GM12878 (cell line): ENCODE measurements at regions not wholly inside any gene's neighbourhood (a gene's known extent, or its start where the extent isn't known, plus 50 kb on each side); places are given as distances from the start of the nearest gene placed in this dataset.

Experiments used
- ATAC-seq: fragments of 200-7000 bp; cut with Tn5 transposase; 3 replicates; pipeline ENCODE4 v1.9.1; 2020; ENCODE audit warnings: mild to moderate bottlenecking, moderate library complexity
- BruUV-seq: library from RNA; stranded (reverse); fragments of 400-500 nt; replicated peaks from 2 replicates; lab custom pipeline; 2021; lab: Mats Ljungman, UMichigan
- CTCF ChIA-PET: fragments of 300-600 bp; sonication (Branson Sonifier 250); formaldehyde crosslinking; extraction: SDS; loops from one replicate; lab custom pipeline; 2021; ENCODE audit warnings: inconsistent platforms; lab: Yijun Ruan, JAX
- POLR2A ChIA-PET: fragments of 350-600 bp; formaldehyde crosslinking; extraction: SDS; loops from one replicate; lab custom pipeline; 2021; ENCODE audit warnings: inconsistent platforms; lab: Charles Lee
- RAD21 ChIA-PET: fragments of 300-600 bp; sonication (Branson Sonifier 250); formaldehyde crosslinking; loops from one replicate; lab custom pipeline; 2023; ENCODE audit warnings: antibody characterized with exemption; ENCODE audit not compliant: unreplicated experiment; lab: Charles Lee
- SMC1A ChIA-PET: fragments of 300-600 bp; sonication (Branson Sonifier 250); formaldehyde crosslinking; loops from one replicate; lab custom pipeline; 2023; ENCODE audit not compliant: unreplicated experiment, uncharacterized antibody; lab: Charles Lee
- DNase-seq: peaks from one replicate; pipeline ENCODE4 v3.0.0-alpha.2; 2011; ENCODE audit warnings: low read depth, low spot score
- FAIRE-seq: peaks from 3 replicates; lab custom pipeline; 2011; peaks lifted over from hg19 to GRCh38; lab: Jason Lieb, UNC
- H2AFZ ChIP-seq: 2 replicates; pipeline ENCODE4 v1.6.0; 2011; ENCODE audit warnings: low read depth, low read length, control low read depth; ENCODE audit not compliant: control insufficient read depth
- H3K27ac ChIP-seq: 2 replicates; pipeline ENCODE4 v1.5.1; 2011; ENCODE audit warnings: control low read depth; ENCODE audit not compliant: control insufficient read depth, insufficient read depth
- H3K27me3 ChIP-seq, 2 experiments: replicated peaks in 1 of 2; 2 replicates each; pipeline versions ENCODE4 v1.6.0 to v1.6.1; 2011; ENCODE audit warnings: low read length in 1 of 2; ENCODE audit not compliant: control insufficient read depth in 2 of 2, insufficient read depth in 2 of 2
- H3K36me3 ChIP-seq, 2 experiments: 2 replicates each; pipeline ENCODE4 v1.5.1; 2011; ENCODE audit warnings: low read length in 1 of 2; ENCODE audit not compliant: control insufficient read depth in 2 of 2, insufficient read depth in 2 of 2
- H3K4me1 ChIP-seq: 2 replicates; pipeline ENCODE4 v1.6.1; 2011; ENCODE audit warnings: mild to moderate bottlenecking, low read length, moderate library complexity, mixed read lengths; ENCODE audit not compliant: control insufficient read depth, insufficient read depth
- H3K4me2 ChIP-seq: 2 replicates; pipeline ENCODE4 v1.6.0; 2011; ENCODE audit warnings: control low read depth; ENCODE audit not compliant: control insufficient read depth, insufficient read depth
- H3K4me3 ChIP-seq: fragments of 200-600 bp; sonication (generic); 2 replicates; pipeline ENCODE4 v1.5.1; 2016
- H3K79me2 ChIP-seq: 2 replicates; pipeline ENCODE4 v1.6.0; 2011; ENCODE audit warnings: low read length; ENCODE audit not compliant: control insufficient read depth, insufficient read depth
- H3K9ac ChIP-seq: 2 replicates; pipeline ENCODE4 v1.8.0; 2011; ENCODE audit warnings: low read length, control low read depth, mixed read lengths; ENCODE audit not compliant: control insufficient read depth, insufficient read depth
- H3K9me3 ChIP-seq: replicated peaks from 3 replicates; pipeline ENCODE4 v1.5.1; 2011; ENCODE audit warnings: mild to moderate bottlenecking, low read length; ENCODE audit not compliant: control insufficient read depth, insufficient read depth
- H4K20me1 ChIP-seq: 2 replicates; pipeline ENCODE4 v1.6.0; 2011; ENCODE audit not compliant: control insufficient read depth, insufficient read depth
- DPF2 ChIP-seq: fragments of 450-650 bp; IDR thresholded peaks from 2 replicates; pipeline ENCODE4 v1.6.1; 2017; ENCODE audit warnings: mild to moderate bottlenecking
- ETV6 ChIP-seq, 2 experiments: fragments of 450-650 bp in 1 of 2; IDR thresholded peaks in 1 of 2; conservative IDR thresholded peaks in 1 of 2; 2 replicates each; pipeline ENCODE4 v1.6.1; 2014; ENCODE audit warnings: antibody characterized with exemption in 1 of 2, borderline replicate concordance in 1 of 2, low read depth in 1 of 2, mild to moderate bottlenecking in 1 of 2, moderate library complexity in 1 of 2
- KAT2A ChIP-seq: conservative IDR thresholded peaks from 2 replicates; pipeline ENCODE4 v1.6.1; 2011; ENCODE audit warnings: low read depth, low read length; ENCODE audit not compliant: control insufficient read depth
- LARP7 ChIP-seq: fragments of 450-650 bp; IDR thresholded peaks from 2 replicates; pipeline ENCODE4 v1.6.1; 2017; ENCODE audit warnings: mild to moderate bottlenecking
- NKRF ChIP-seq: fragments of 450-650 bp; conservative IDR thresholded peaks from 2 replicates; pipeline ENCODE4 v1.6.1; 2017; ENCODE audit warnings: mild to moderate bottlenecking, moderate library complexity
- PAX5 ChIP-seq: IDR thresholded peaks from 2 replicates; pipeline ENCODE4 v1.6.1; 2011; ENCODE audit warnings: low read depth, low read length, borderline replicate concordance
- SP1 ChIP-seq: IDR thresholded peaks from one replicate; pipeline ENCODE4 v1.6.1; 2011; ENCODE audit warnings: low read depth, low read length
- TAF1 ChIP-seq: IDR thresholded peaks from 2 replicates; pipeline ENCODE4 v1.6.1; 2011; ENCODE audit warnings: mild to moderate bottlenecking, low read depth, low read length, borderline replicate concordance
- ZBTB33 ChIP-seq: fragments of 450-650 bp; IDR thresholded peaks from 2 replicates; pipeline ENCODE4 v1.6.1; 2017; ENCODE audit warnings: mild to moderate bottlenecking
- WGBS: methylation state at CpG from one replicate; pipeline ENCODE4 v1.1.6; 2016; ENCODE audit warnings: low lambda C conversion rate; ENCODE audit not compliant: insufficient replicate concordance, insufficient coverage; ENCODE audit errors: missing lambda C conversion rate; 5-methylcytosine and 5-hydroxymethylcytosine counted together
- in situ Hi-C: fragments of 300-500 bp; cut with MboI; formaldehyde crosslinking; loops from 9 replicates; pipeline ENCODE4 v1.14.3; 2018; ENCODE audit warnings: mixed read lengths
- intact Hi-C: fragments of 100-400 bp; cut with micrococcal nuclease; formaldehyde crosslinking; loops from one replicate; pipeline ENCODE4 v1.14.2; 2022; ENCODE audit not compliant: unreplicated experiment
- TF ChIP-seq, protein P1 (sequence below): IDR thresholded peaks from 2 replicates; pipeline ENCODE4 v1.6.1; 2012; ENCODE audit warnings: low read depth, low read length, improper control_type of control experiment
- TF ChIP-seq, protein P2 (sequence below): IDR thresholded peaks from 2 replicates; pipeline ENCODE4 v1.6.1; 2012; ENCODE audit warnings: low read depth, low read length, improper control_type of control experiment

DNA sequence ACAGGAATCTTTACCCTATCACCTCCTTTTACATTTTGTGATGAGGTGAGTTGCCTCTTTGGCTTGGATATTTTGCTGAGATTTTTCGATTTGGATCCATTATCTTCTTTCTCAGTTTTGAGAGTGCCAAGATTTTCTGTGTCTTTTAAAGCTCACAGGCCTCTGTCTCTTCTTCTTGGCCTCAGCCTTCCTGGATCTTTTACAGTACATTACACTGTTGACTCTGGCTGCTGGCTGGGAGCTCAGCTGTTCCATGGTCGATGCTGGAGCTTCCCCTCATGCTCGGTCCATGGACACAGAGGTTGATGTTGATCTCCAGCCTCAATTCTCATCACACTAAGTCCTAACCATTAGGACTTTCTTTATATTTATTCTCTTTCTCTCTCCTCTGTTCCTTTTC, 332.8 kb upstream of the UBE2E3 start:
- H3K27me3 ChIP-seq: no peaks in the 10 kb centered on the region
- intact Hi-C loops (no loop called here), in situ Hi-C loops (loop anchor here (25.0 kb wide), 1 partner anchor 415 kb away; no protein-coding TSS in a partner anchor)
- H3K4me3 ChIP-seq: no peak overlapping the region
- H4K20me1 ChIP-seq: no peaks in the 10 kb centered on the region
- H3K9ac ChIP-seq: no peak overlapping the region
- ChIA-PET POLR2A (no interaction called here), CTCF (no interaction called here), RAD21 (no interaction called here), SMC1A (no interaction called here)
- DNase-seq: no peak
- H3K4me2 ChIP-seq: no peak overlapping the region
- TF ChIP-seq SP1 (no peak), TAF1 (no peak), PAX5 (no peak), DPF2 (no peak), NKRF (no peak)
- TF ChIP-seq, protein P1, sequence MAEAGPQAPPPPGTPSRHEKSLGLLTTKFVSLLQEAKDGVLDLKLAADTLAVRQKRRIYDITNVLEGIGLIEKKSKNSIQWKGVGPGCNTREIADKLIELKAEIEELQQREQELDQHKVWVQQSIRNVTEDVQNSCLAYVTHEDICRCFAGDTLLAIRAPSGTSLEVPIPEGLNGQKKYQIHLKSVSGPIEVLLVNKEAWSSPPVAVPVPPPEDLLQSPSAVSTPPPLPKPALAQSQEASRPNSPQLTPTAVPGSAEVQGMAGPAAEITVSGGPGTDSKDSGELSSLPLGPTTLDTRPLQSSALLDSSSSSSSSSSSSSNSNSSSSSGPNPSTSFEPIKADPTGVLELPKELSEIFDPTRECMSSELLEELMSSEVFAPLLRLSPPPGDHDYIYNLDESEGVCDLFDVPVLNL: no peak
- TF ChIP-seq, all 136 proteins: peak for 0
- no peak for ATAC-seq
- FAIRE-seq: no peak
- no peaks in the 10 kb centered on the region for H3K4me1 ChIP-seq
- BruUV-seq: no TSS peak
- WGBS: 10% methylated on average over 3 of the region's 3 CpGs
- H3K36me3 ChIP-seq: no peaks in the 10 kb centered on the region
- H3K79me2 ChIP-seq: no peaks in the 10 kb centered on the region
- H2AFZ ChIP-seq: no peak overlapping the region
- no peaks in the 10 kb centered on the region for H3K9me3 ChIP-seq
- no peak overlapping the region for H3K27ac ChIP-seq

- ChIA-PET RAD21 (no interaction called here), SMC1A (no interaction called here), CTCF (no interaction called here)
- Histone ChIP-seq H3K79me2 (no peaks in the 10 kb centered on the region), H3K4me3 (no peak overlapping the region), H3K36me3 (no peaks in the 10 kb centered on the region), H2AFZ (no peak overlapping the region), H3K4me1 (no peaks in the 10 kb centered on the region), H3K9me3 (no peaks in the 10 kb centered on the region), H3K27me3 (no peaks in the 10 kb centered on the region)
- no peak for ATAC-seq
- no peak for DNase-seq
- no TSS peak for BruUV-seq
- intact Hi-C loops: no loop called here
- no peak for TF ChIP-seq KAT2A
- TF ChIP-seq LARP7: no peak
- TF ChIP-seq, protein P2, sequence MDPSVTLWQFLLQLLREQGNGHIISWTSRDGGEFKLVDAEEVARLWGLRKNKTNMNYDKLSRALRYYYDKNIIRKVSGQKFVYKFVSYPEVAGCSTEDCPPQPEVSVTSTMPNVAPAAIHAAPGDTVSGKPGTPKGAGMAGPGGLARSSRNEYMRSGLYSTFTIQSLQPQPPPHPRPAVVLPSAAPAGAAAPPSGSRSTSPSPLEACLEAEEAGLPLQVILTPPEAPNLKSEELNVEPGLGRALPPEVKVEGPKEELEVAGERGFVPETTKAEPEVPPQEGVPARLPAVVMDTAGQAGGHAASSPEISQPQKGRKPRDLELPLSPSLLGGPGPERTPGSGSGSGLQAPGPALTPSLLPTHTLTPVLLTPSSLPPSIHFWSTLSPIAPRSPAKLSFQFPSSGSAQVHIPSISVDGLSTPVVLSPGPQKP: no peak
- no peak for TF ChIP-seq ETV6 (conservative IDR thresholded peaks at IDR 0.05 in 1 of 2, IDR thresholded peaks at IDR 0.05 in 1 of 2; ENCODE audit: borderline replicate concordance in 1 of 2, low read depth in 1 of 2)
- no peak for TF ChIP-seq ZBTB33
- TF ChIP-seq, all 136 proteins: peak for 0
- Histone ChIP-seq H3K27ac (no peak overlapping the region), H3K9ac (no peak overlapping the region), H3K4me2 (no peak overlapping the region), H4K20me1 (no peaks in the 10 kb centered on the region)
- in situ Hi-C loops: loop anchor here (25.0 kb wide), 1 partner anchor 415 kb away; no protein-coding TSS in a partner anchor
- POLR2A ChIA-PET: no interaction called here
- no peak for FAIRE-seq
Measured at GRCh38 chr2:180647221-180647620, 333.2 kb upstream of the UBE2E3 start.
